GM13977 (cell line): ENCODE measurements at regions not wholly inside any gene's neighbourhood (a gene's known extent, or its start where the extent isn't known, plus 50 kb on each side); places are given as distances from the start of the nearest gene placed in this dataset.
"Not testable (repeated sequence)": the region's sequence is repeated elsewhere in the genome, so short reads cannot be mapped to it uniquely, and the experiment has no call there.

Experiments used
- DNase-seq: peaks from one replicate; pipeline ENCODE4 v3.0.0; 2012; ENCODE audit warnings: low spot score
- CTCF ChIP-seq: IDR thresholded peaks from 2 replicates; pipeline ENCODE4 v1.5.1; 2012; ENCODE audit warnings: mild to moderate bottlenecking, control low read depth; ENCODE audit not compliant: insufficient read depth; ENCODE audit errors: extremely low read depth, missing control alignments
- in situ Hi-C: fragments of 300-500 bp; cut with MboI; formaldehyde crosslinking; loops from one replicate; pipeline ENCODE4 v1.12.0; 2022; ENCODE audit warnings: low sequenced_read_pairs, low pct_unique_long_range_greater_than_20kb, mixed read lengths, inconsistent platforms; ENCODE audit not compliant: unreplicated experiment

- in situ Hi-C loops = no loop called here
- no peak for DNase-seq
- TF ChIP-seq CTCF = no peak
These were observed 244.0 kb downstream of the YTHDC2 start for GRCh38 chr5:113757508-113757907.

- no peak for DNase-seq
- in situ Hi-C loops = no loop called here
- TF ChIP-seq CTCF = no peak
These were observed 246.0 kb downstream of the YTHDC2 start for GRCh38 chr5:113759505-113759904.

GRCh38 chr5:113760486-113760885 lies 247.0 kb downstream of the YTHDC2 start:
- no peak for DNase-seq
- in situ Hi-C loops = no loop called here
- TF ChIP-seq CTCF = no peak

- in situ Hi-C loops = no loop called here
- no peak for DNase-seq
- TF ChIP-seq CTCF = no peak
These were observed 248.1 kb downstream of the YTHDC2 start for GRCh38 chr5:113761594-113761993.

- no peak for DNase-seq
- in situ Hi-C loops = no loop called here
- TF ChIP-seq CTCF = no peak
These were observed 250.9 kb downstream of the YTHDC2 start for GRCh38 chr5:113764382-113764781.

- DNase-seq, in situ Hi-C loops: not testable (repeated sequence)
These were observed 253.3 kb downstream of the YTHDC2 start for GRCh38 chr5:113766827-113767226.

GRCh38 chr5:113770648-113771047 lies 257.2 kb downstream of the YTHDC2 start:
- in situ Hi-C loops = no loop called here
- DNase-seq = no peak
- TF ChIP-seq CTCF = no peak

GRCh38 chr5:113771483-113771882 lies 258.0 kb downstream of the YTHDC2 start:
- in situ Hi-C loops = no loop called here
- DNase-seq = no peak
- TF ChIP-seq CTCF = no peak
